SK-N-SH treated with all-trans-retinoic acid at 6 μM for 48 hours (cell line): ENCODE measurements at regions not wholly inside any gene's neighbourhood (a gene's known extent, or its start where the extent isn't known, plus 50 kb on each side); places are given as distances from the start of the nearest gene placed in this dataset.
"Not testable (repeated sequence)": the region's sequence is repeated elsewhere in the genome, so short reads cannot be mapped to it uniquely, and the experiment has no call there.

Source experiments
- ARNTL ChIP-seq: fragments of 450-650 bp; formaldehyde crosslinking; IDR thresholded peaks from 2 replicates; pipeline ENCODE4 v1.5.0; 2020; ENCODE audit warnings: low read depth, mild to moderate bottlenecking, moderate library complexity, borderline replicate concordance
- CSDC2 ChIP-seq: fragments of 250-450 bp; sonication (Bioruptor Pico); IDR thresholded peaks from 2 replicates; pipeline ENCODE4 v1.5.0; 2020; ENCODE audit warnings: mild to moderate bottlenecking, moderate library complexity
- OSR1 ChIP-seq: fragments of 250-450 bp; sonication (Bioruptor Pico); IDR thresholded peaks from 2 replicates; pipeline ENCODE4 v1.8.0; 2022; ENCODE audit warnings: moderate library complexity, mild to moderate bottlenecking, inconsistent platforms
- PPARA ChIP-seq: fragments of 250-450 bp; sonication (Bioruptor Pico); IDR thresholded peaks from 2 replicates; pipeline ENCODE4 v1.5.0; 2020; ENCODE audit warnings: mild to moderate bottlenecking, borderline replicate concordance
- RARB ChIP-seq: fragments of 250-450 bp; sonication (Bioruptor Pico); IDR thresholded peaks from 2 replicates; pipeline ENCODE4 v1.8.0; 2021; ENCODE audit warnings: mild to moderate bottlenecking, moderate library complexity
- ZC3H10 ChIP-seq: fragments of 250-450 bp; sonication (Bioruptor Pico); IDR thresholded peaks from 2 replicates; pipeline ENCODE4 v1.5.1; 2021; ENCODE audit warnings: mild to moderate bottlenecking, moderate library complexity
- ZFP3 ChIP-seq: fragments of 250-450 bp; sonication (Bioruptor Pico); IDR thresholded peaks from 2 replicates; pipeline ENCODE4 v1.5.0; 2020; ENCODE audit warnings: mild to moderate bottlenecking, moderate library complexity
- ZNF70 ChIP-seq: fragments of 450-650 bp; formaldehyde crosslinking; IDR thresholded peaks from 2 replicates; pipeline ENCODE4 v1.5.0; 2020; ENCODE audit warnings: mild to moderate bottlenecking, moderate library complexity
- TF ChIP-seq, protein P1 (sequence below): fragments of 250-450 bp; sonication (Bioruptor Pico); IDR thresholded peaks from 2 replicates; pipeline ENCODE4 v1.5.1; 2020; ENCODE audit warnings: low read depth, mild to moderate bottlenecking, moderate library complexity
- TF ChIP-seq, protein P2 (sequence below): fragments of 250-450 bp; sonication (Bioruptor Pico); IDR thresholded peaks from 2 replicates; pipeline ENCODE4 v1.8.0; 2020; ENCODE audit warnings: mild to moderate bottlenecking, moderate library complexity, borderline replicate concordance
- TF ChIP-seq, protein P3 (sequence below): fragments of 250-450 bp; sonication (Bioruptor Pico); IDR thresholded peaks from 2 replicates; pipeline ENCODE4 v1.5.1; 2021; ENCODE audit warnings: mild to moderate bottlenecking, moderate library complexity
- TF ChIP-seq, protein P4 (sequence below): fragments of 250-450 bp; sonication (Bioruptor Pico); IDR thresholded peaks from 2 replicates; pipeline ENCODE4 v1.8.0; 2021; ENCODE audit warnings: low read depth, mild to moderate bottlenecking, moderate library complexity, borderline replicate concordance

DNA sequence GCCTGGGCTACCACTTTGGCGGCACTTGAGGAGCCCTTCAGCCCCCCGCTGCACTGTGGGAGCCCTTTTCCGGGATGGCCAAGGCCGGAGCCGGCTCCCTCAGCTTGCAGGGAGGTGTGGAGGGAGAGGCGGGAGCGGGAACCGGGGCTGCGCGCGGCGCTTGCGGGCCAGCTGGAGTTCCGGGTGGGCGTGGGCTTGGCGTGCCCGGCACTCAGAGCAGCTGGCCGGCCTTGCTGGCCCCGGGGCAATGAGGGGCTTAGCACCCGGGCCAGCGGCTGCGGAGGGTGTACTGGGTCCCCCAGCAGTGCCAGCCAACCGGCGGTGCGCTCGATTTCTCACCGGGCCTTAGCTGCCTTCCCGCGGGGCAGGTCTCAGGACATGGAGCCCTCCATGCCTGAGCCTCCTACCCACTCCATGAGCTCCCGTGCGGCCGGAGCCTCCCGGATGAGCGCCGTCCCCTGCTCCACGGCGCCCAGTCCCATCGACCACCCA lies 1602.9 kb upstream of the PCDH7 start:
- not testable (repeated sequence) for TF ChIP-seq RARB; ARNTL (CRISPR knock-in tag); CSDC2; OSR1 (CRISPR knock-in tag); PPARA (CRISPR knock-in tag); ZNF70 (CRISPR knock-in tag); ZFP3 (CRISPR knock-in tag); ZC3H10 (CRISPR knock-in tag)
- TF ChIP-seq, protein P1, sequence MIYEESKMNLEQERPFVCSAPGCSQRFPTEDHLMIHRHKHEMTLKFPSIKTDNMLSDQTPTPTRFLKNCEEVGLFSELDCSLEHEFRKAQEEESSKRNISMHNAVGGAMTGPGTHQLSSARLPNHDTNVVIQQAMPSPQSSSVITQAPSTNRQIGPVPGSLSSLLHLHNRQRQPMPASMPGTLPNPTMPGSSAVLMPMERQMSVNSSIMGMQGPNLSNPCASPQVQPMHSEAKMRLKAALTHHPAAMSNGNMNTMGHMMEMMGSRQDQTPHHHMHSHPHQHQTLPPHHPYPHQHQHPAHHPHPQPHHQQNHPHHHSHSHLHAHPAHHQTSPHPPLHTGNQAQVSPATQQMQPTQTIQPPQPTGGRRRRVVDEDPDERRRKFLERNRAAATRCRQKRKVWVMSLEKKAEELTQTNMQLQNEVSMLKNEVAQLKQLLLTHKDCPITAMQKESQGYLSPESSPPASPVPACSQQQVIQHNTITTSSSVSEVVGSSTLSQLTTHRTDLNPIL, result not testable (repeated sequence)
- TF ChIP-seq, protein P2, sequence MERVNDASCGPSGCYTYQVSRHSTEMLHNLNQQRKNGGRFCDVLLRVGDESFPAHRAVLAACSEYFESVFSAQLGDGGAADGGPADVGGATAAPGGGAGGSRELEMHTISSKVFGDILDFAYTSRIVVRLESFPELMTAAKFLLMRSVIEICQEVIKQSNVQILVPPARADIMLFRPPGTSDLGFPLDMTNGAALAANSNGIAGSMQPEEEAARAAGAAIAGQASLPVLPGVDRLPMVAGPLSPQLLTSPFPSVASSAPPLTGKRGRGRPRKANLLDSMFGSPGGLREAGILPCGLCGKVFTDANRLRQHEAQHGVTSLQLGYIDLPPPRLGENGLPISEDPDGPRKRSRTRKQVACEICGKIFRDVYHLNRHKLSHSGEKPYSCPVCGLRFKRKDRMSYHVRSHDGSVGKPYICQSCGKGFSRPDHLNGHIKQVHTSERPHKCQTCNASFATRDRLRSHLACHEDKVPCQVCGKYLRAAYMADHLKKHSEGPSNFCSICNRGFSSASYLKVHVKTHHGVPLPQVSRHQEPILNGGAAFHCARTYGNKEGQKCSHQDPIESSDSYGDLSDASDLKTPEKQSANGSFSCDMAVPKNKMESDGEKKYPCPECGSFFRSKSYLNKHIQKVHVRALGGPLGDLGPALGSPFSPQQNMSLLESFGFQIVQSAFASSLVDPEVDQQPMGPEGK (CRISPR knock-in tag), result not testable (repeated sequence)
- TF ChIP-seq, protein P3, sequence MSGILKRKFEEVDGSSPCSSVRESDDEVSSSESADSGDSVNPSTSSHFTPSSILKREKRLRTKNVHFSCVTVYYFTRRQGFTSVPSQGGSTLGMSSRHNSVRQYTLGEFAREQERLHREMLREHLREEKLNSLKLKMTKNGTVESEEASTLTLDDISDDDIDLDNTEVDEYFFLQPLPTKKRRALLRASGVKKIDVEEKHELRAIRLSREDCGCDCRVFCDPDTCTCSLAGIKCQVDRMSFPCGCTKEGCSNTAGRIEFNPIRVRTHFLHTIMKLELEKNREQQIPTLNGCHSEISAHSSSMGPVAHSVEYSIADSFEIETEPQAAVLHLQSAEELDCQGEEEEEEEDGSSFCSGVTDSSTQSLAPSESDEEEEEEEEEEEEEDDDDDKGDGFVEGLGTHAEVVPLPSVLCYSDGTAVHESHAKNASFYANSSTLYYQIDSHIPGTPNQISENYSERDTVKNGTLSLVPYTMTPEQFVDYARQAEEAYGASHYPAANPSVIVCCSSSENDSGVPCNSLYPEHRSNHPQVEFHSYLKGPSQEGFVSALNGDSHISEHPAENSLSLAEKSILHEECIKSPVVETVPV, result not testable (repeated sequence)
- TF ChIP-seq, protein P4, sequence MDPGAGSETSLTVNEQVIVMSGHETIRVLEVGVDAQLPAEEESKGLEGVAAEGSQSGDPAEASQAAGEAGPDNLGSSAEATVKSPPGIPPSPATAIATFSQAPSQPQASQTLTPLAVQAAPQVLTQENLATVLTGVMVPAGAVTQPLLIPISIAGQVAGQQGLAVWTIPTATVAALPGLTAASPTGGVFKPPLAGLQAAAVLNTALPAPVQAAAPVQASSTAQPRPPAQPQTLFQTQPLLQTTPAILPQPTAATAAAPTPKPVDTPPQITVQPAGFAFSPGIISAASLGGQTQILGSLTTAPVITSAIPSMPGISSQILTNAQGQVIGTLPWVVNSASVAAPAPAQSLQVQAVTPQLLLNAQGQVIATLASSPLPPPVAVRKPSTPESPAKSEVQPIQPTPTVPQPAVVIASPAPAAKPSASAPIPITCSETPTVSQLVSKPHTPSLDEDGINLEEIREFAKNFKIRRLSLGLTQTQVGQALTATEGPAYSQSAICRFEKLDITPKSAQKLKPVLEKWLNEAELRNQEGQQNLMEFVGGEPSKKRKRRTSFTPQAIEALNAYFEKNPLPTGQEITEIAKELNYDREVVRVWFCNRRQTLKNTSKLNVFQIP (CRISPR knock-in tag), result not testable (repeated sequence)
